Aorta (tissue), 5 donors: ENCODE measurements at regions not wholly inside any gene's neighbourhood (a gene's known extent, or its start where the extent isn't known, plus 50 kb on each side); places are given as distances from the start of the nearest gene placed in this dataset.

Experiments
- ATAC-seq: fragments of 200-7000 bp; cut with Tn5 transposase; one replicate; pipeline ENCODE4 v1.9.1; 2022; ENCODE audit warnings: moderate library complexity; ENCODE audit not compliant: low FRiP score
- DNase-seq, 2 donors: peaks; one replicate each; pipeline ENCODE4 v3.0.0-alpha.2; 2020
- H3K27ac ChIP-seq, 2 donors: one replicate each; pipeline ENCODE4 v1.5.1; 2013; ENCODE audit warnings: low read length in 2 of 2, mild to moderate bottlenecking in 2 of 2, moderate library complexity in 2 of 2, control low read depth in 1 of 2, inconsistent platforms in 1 of 2, low read depth in 1 of 2
- H3K27me3 ChIP-seq, 2 donors: one replicate each; pipeline ENCODE4 v1.6.1; 2013; ENCODE audit warnings: control low read depth in 1 of 2, low read length in 1 of 2, mild to moderate bottlenecking in 1 of 2, moderate library complexity in 1 of 2; ENCODE audit not compliant: insufficient read depth in 2 of 2, control insufficient read depth in 1 of 2
- H3K36me3 ChIP-seq, 2 donors: one replicate each; pipeline ENCODE4 v1.6.1; 2013; ENCODE audit warnings: control low read depth in 1 of 2, low read length in 1 of 2, mild to moderate bottlenecking in 1 of 2; ENCODE audit not compliant: insufficient read depth in 2 of 2, control insufficient read depth in 1 of 2
- H3K4me1 ChIP-seq, 2 donors: one replicate each; pipeline ENCODE4 v1.6.1; 2013; ENCODE audit warnings: low read length in 2 of 2, control low read depth in 1 of 2, mild to moderate bottlenecking in 1 of 2, moderate library complexity in 1 of 2; ENCODE audit not compliant: insufficient read depth in 2 of 2, control insufficient read depth in 1 of 2
- H3K4me3 ChIP-seq, 2 donors: one replicate each; pipeline ENCODE4 v1.5.1; 2013; ENCODE audit warnings: low read length in 2 of 2, control low read depth in 1 of 2, mild to moderate bottlenecking in 1 of 2
- H3K9me3 ChIP-seq: one replicate; pipeline ENCODE4 v1.6.1; 2013; ENCODE audit warnings: mild to moderate bottlenecking, low read length; ENCODE audit not compliant: control insufficient read depth
- WGBS, 2 donors: extraction: QIAGEN DNeasy Blood & Tissue Kit; methylation state at CpG; one replicate each; pipeline ENCODE4 v1.1.7; 2013; 5-methylcytosine and 5-hydroxymethylcytosine counted together
- intact Hi-C, 2 donors: fragments of 100-400 bp; cut with DNase I; formaldehyde crosslinking; loops; one replicate each; pipeline versions ENCODE4 v1.14.2 to v1.15.0; 2022
- donor health status: healthy with polysubstance abuse.
- donor health status: Bipolar disorder and iron deficiency.
- donor health status: DM: no; HTN: no; CAD: no.
- donor health status: DM: no; HTN: no; CAD: no.
- donor health status: DM: yes; HTN: yes; CAD: no.

- H3K27ac ChIP-seq, result no peak overlapping the region
- DNase-seq, result peak in 1 of 2 donors; percentile 59
Measured at GRCh38 chr3:124168271-124168670, 176.3 kb upstream of the ROPN1 start.

GRCh38 chr3:124172283-124172682 lies 180.4 kb upstream of the ROPN1 start:
- H3K36me3 ChIP-seq, result no peaks in the 10 kb centered on the region
- ATAC-seq (no peak), DNase-seq (no peak)
- H3K27ac ChIP-seq, result no peak overlapping the region
- H3K4me1 ChIP-seq, result peaks cover 2 to 13% of the 10 kb centered on the region in 2 donors
- H3K4me3 ChIP-seq, result no peak overlapping the region
- H3K27me3 ChIP-seq, result no peaks in the 10 kb centered on the region
- WGBS, 2 donors, result 65 to 70% methylated on average over 2 of the region's 2 CpGs
- intact Hi-C loops, result no loop called here
- H3K9me3 ChIP-seq, result no peaks in the 10 kb centered on the region

More at GRCh38 chr3:124168271-124168670, 176.3 kb upstream of the ROPN1 start:
- Histone ChIP-seq H3K4me3 (no peak overlapping the region), H3K9me3 (no peaks in the 10 kb centered on the region), H3K27me3 (no peaks in the 10 kb centered on the region), H3K36me3 (no peaks in the 10 kb centered on the region), H3K4me1 (peaks cover 5 to 17% of the 10 kb centered on the region in 2 donors)
- intact Hi-C loops, result loop anchor here in 1 of 2 donors (5.0 kb wide), 1 partner anchor 104 kb away; no protein-coding TSS in a partner anchor
- ATAC-seq, result peak; percentile 89

GRCh38 chr3:124172816-124173215 lies 180.9 kb upstream of the ROPN1 start:
- DNase-seq (no peak), ATAC-seq (no peak)
- Histone ChIP-seq H3K4me1 (peaks cover 1 to 9% of the 10 kb centered on the region in 2 donors), H3K27me3 (no peaks in the 10 kb centered on the region), H3K36me3 (no peaks in the 10 kb centered on the region), H3K4me3 (no peak overlapping the region), H3K9me3 (no peaks in the 10 kb centered on the region), H3K27ac (no peak overlapping the region)
- intact Hi-C loops, result no loop called here

GRCh38 chr3:124174476-124174875 lies 182.6 kb upstream of the ROPN1 start:
- Histone ChIP-seq H3K36me3 (no peaks in the 10 kb centered on the region), H3K4me3 (no peak overlapping the region), H3K4me1 (peaks cover 0 to 3% of the 10 kb centered on the region in 2 donors), H3K27me3 (no peaks in the 10 kb centered on the region), H3K27ac (no peak overlapping the region), H3K9me3 (no peaks in the 10 kb centered on the region)
- ATAC-seq (no peak), DNase-seq (no peak)
- 48 to 49% methylated on average over 3 of the region's 3 CpGs for WGBS, 2 donors
- intact Hi-C loops, result no loop called here

- 93 to 94% methylated on average over 27 of the region's 27 CpGs for WGBS, 2 donors
- DNase-seq (no peak), ATAC-seq (no peak)
- no peak overlapping the region for H3K27ac ChIP-seq
- H3K36me3 ChIP-seq, result peaks cover 0 to 1% of the 10 kb centered on the region in 2 donors
- intact Hi-C loops, result no loop called here
- no peaks in the 10 kb centered on the region for H3K9me3 ChIP-seq
- no peak overlapping the region for H3K4me3 ChIP-seq
- no peaks in the 10 kb centered on the region for H3K27me3 ChIP-seq
- H3K4me1 ChIP-seq, result peaks cover 1 to 3% of the 10 kb centered on the region in 2 donors
Measured at GRCh38 chr3:124174910-124175874, 183.3 kb upstream of the ROPN1 start.

- DNase-seq, result no peak
- no peaks in the 10 kb centered on the region for H3K9me3 ChIP-seq
- no peak overlapping the region for H3K4me3 ChIP-seq
- H3K36me3 ChIP-seq, result peaks cover 0 to 1% of the 10 kb centered on the region in 2 donors
- no peak for ATAC-seq
- H3K27me3 ChIP-seq, result no peaks in the 10 kb centered on the region
- H3K27ac ChIP-seq, result peak overlapping the region in 1 of 2 donors; percentile 9
- H3K4me1 ChIP-seq, result peaks cover 0 to 1% of the 10 kb centered on the region in 2 donors
- intact Hi-C loops, result no loop called here
- WGBS, 2 donors, result 44 to 51% methylated on average over 2 of the region's 2 CpGs
Measured at GRCh38 chr3:124177071-124177470, 185.1 kb upstream of the ROPN1 start.

GRCh38 chr3:124178531-124178930 lies 186.6 kb upstream of the ROPN1 start:
- ATAC-seq (no peak), DNase-seq (no peak)
- intact Hi-C loops, result no loop called here
- Histone ChIP-seq H3K27ac (no peak overlapping the region), H3K4me1 (peaks cover 0 to 1% of the 10 kb centered on the region in 2 donors), H3K27me3 (no peaks in the 10 kb centered on the region), H3K4me3 (no peak overlapping the region), H3K9me3 (no peaks in the 10 kb centered on the region), H3K36me3 (peaks cover 0 to 1% of the 10 kb centered on the region in 2 donors)
- WGBS, 2 donors, result 96 to 97% methylated on average over 3 of the region's 3 CpGs

- no peak overlapping the region for H3K4me3 ChIP-seq
- no peaks in the 10 kb centered on the region for H3K9me3 ChIP-seq
- peak overlapping the region in 1 of 2 donors; percentile 66 for H3K27ac ChIP-seq
- DNase-seq, result no peak
- peaks cover 25 to 28% of the 10 kb centered on the region in 2 donors for H3K4me1 ChIP-seq
- 78 to 86% methylated on average over 2 of the region's 2 CpGs for WGBS, 2 donors
- no peak for ATAC-seq
- no peaks in the 10 kb centered on the region for H3K36me3 ChIP-seq
- intact Hi-C loops, result no loop called here
- H3K27me3 ChIP-seq, result no peaks in the 10 kb centered on the region
Measured at GRCh38 chr3:124200407-124200806, 208.5 kb upstream of the ROPN1 start.

GRCh38 chr3:124201226-124201625 lies 209.3 kb upstream of the ROPN1 start:
- no peaks in the 10 kb centered on the region for H3K36me3 ChIP-seq
- intact Hi-C loops, result no loop called here
- WGBS, 2 donors, result 20 to 23% methylated on average over 3 of the region's 3 CpGs
- peak overlapping the region in 1 of 2 donors; percentile 61 for H3K27ac ChIP-seq
- H3K27me3 ChIP-seq, result no peaks in the 10 kb centered on the region
- no peaks in the 10 kb centered on the region for H3K9me3 ChIP-seq
- ATAC-seq, result peak; percentile 45
- H3K4me1 ChIP-seq, result peaks cover 25 to 28% of the 10 kb centered on the region in 2 donors
- DNase-seq, result no peak
- no peak overlapping the region for H3K4me3 ChIP-seq
